Fibroblast of lung (primary cell): ENCODE measurements at regions not wholly inside any gene's neighbourhood (a gene's known extent, or its start where the extent isn't known, plus 50 kb on each side); places are given as distances from the start of the nearest gene placed in this dataset.

Source experiments
- DNase-seq, 2 donors: peaks; one replicate each; pipeline versions ENCODE4 v3.0.0 to v3.0.0-alpha.2; 2010; ENCODE audit warnings: low read depth in 2 of 2
- H2AFZ ChIP-seq: 2 replicates; pipeline ENCODE4 v1.5.1; 2012; ENCODE audit warnings: low read length, control low read depth, inconsistent platforms
- H3K27ac ChIP-seq: 2 replicates; pipeline ENCODE4 v1.5.1; 2011; ENCODE audit warnings: low read length, control low read depth; ENCODE audit not compliant: insufficient read depth
- H3K27me3 ChIP-seq: 2 replicates; pipeline ENCODE4 v1.5.1; 2011; ENCODE audit warnings: mild to moderate bottlenecking, low read length; ENCODE audit not compliant: control insufficient read depth, insufficient read depth
- H3K36me3 ChIP-seq: 2 replicates; pipeline ENCODE4 v1.5.1; 2011; ENCODE audit warnings: low read length; ENCODE audit not compliant: control insufficient read depth, insufficient read depth
- H3K4me1 ChIP-seq: 2 replicates; pipeline ENCODE4 v1.5.1; 2011; ENCODE audit warnings: low read length; ENCODE audit not compliant: control insufficient read depth, insufficient read depth; ENCODE audit errors: extremely low read depth
- H3K4me2 ChIP-seq: 2 replicates; pipeline ENCODE4 v1.5.1; 2011; ENCODE audit warnings: low read length, control low read depth; ENCODE audit not compliant: insufficient read depth; ENCODE audit errors: extremely low read depth
- H3K4me3 ChIP-seq, 4 experiments: fragments of 200-600 bp in 1 of 4; sonication (generic) in 1 of 4; replicated peaks in 1 of 4; 2 replicates each; pipeline ENCODE4 v1.5.1; 2011 to 2016; ENCODE audit warnings: low read length in 4 of 4, low read depth in 3 of 4, mild to moderate bottlenecking in 3 of 4, control low read depth in 2 of 4, inconsistent platforms in 1 of 4, mixed read lengths in 1 of 4; ENCODE audit not compliant: insufficient read depth in 1 of 4; ENCODE audit errors: control extremely low read depth in 1 of 4
- H3K79me2 ChIP-seq: 2 replicates; pipeline ENCODE4 v1.5.1; 2012; ENCODE audit warnings: mild to moderate bottlenecking, low read length, inconsistent platforms; ENCODE audit not compliant: control insufficient read depth, insufficient read depth
- H3K9ac ChIP-seq: 2 replicates; pipeline ENCODE4 v1.5.1; 2011; ENCODE audit warnings: mild to moderate bottlenecking, low read length, control low read depth; ENCODE audit not compliant: insufficient read depth
- H3K9me3 ChIP-seq: 2 replicates; pipeline ENCODE4 v1.5.1; 2012; ENCODE audit warnings: low read depth, low read length; ENCODE audit not compliant: control insufficient read depth, insufficient read depth
- H4K20me1 ChIP-seq: 2 replicates; pipeline ENCODE4 v1.5.1; 2011; ENCODE audit warnings: low read length; ENCODE audit not compliant: control insufficient read depth, insufficient read depth; ENCODE audit errors: extremely low read depth
- CTCF ChIP-seq, 2 donors: IDR thresholded peaks in 1 of 2; conservative IDR thresholded peaks in 1 of 2; 1 replicate in 1 of 2; 2 replicates in 1 of 2; pipeline ENCODE4 v1.5.1; 2011 to 2012; ENCODE audit warnings: low read length in 2 of 2, control low read depth in 1 of 2, inconsistent platforms in 1 of 2, low read depth in 1 of 2, mild to moderate bottlenecking in 1 of 2
- EZH2 ChIP-seq: IDR thresholded peaks from 2 replicates; pipeline ENCODE4 v1.5.1; 2012; ENCODE audit warnings: low read length, control low read depth, mild to moderate bottlenecking; ENCODE audit errors: missing control alignments

- H3K9me3 ChIP-seq, result no peaks in the 10 kb centered on the region
- no peak overlapping the region for H3K4me2 ChIP-seq
- no peaks in the 10 kb centered on the region for H4K20me1 ChIP-seq
- H3K36me3 ChIP-seq, result no peaks in the 10 kb centered on the region
- H2AFZ ChIP-seq, result no peak overlapping the region
- no peak for TF ChIP-seq CTCF (conservative IDR thresholded peaks at IDR 0.05 in 1 of 2, IDR thresholded peaks at IDR 0.05 in 1 of 2; ENCODE audit: low read depth in 1 of 2, low read length in 2 of 2)
- TF ChIP-seq EZH2, result no peak
- DNase-seq, result no peak
- H3K79me2 ChIP-seq, result no peaks in the 10 kb centered on the region
- no peaks in the 10 kb centered on the region for H3K27me3 ChIP-seq
- H3K4me3 ChIP-seq, result no peak overlapping the region
- H3K4me1 ChIP-seq, result no peaks in the 10 kb centered on the region
- H3K9ac ChIP-seq, result no peak overlapping the region
- H3K27ac ChIP-seq, result no peak overlapping the region
These were observed 174.9 kb upstream of the RPL38 start for GRCh38 chr17:74028354-74029116.

- no peaks in the 10 kb centered on the region for H3K4me1 ChIP-seq
- no peak overlapping the region for H3K27ac ChIP-seq
- TF ChIP-seq EZH2 (no peak), CTCF (conservative IDR thresholded peaks at IDR 0.05 in 1 of 2, IDR thresholded peaks at IDR 0.05 in 1 of 2; ENCODE audit: low read depth in 1 of 2, low read length in 2 of 2) (no peak)
- no peak overlapping the region for H2AFZ ChIP-seq
- H3K9me3 ChIP-seq, result no peaks in the 10 kb centered on the region
- no peak for DNase-seq
- no peak overlapping the region for H3K9ac ChIP-seq
- no peak overlapping the region for H3K4me2 ChIP-seq
- no peak overlapping the region for H3K4me3 ChIP-seq
- no peaks in the 10 kb centered on the region for H3K36me3 ChIP-seq
- no peaks in the 10 kb centered on the region for H3K79me2 ChIP-seq
- H3K27me3 ChIP-seq, result no peaks in the 10 kb centered on the region
- H4K20me1 ChIP-seq, result no peaks in the 10 kb centered on the region
These were observed 172.0 kb upstream of the RPL38 start for GRCh38 chr17:74031316-74032090.

- TF ChIP-seq CTCF (conservative IDR thresholded peaks at IDR 0.05 in 1 of 2, IDR thresholded peaks at IDR 0.05 in 1 of 2; ENCODE audit: low read depth in 1 of 2, low read length in 2 of 2), result no peak
- TF ChIP-seq EZH2, result no peak
- Histone ChIP-seq H3K9ac (no peak overlapping the region), H3K9me3 (no peaks in the 10 kb centered on the region)
These were observed 171.3 kb upstream of the RPL38 start for GRCh38 chr17:74032222-74032621.

More at GRCh38 chr17:74032222-74032621, 171.3 kb upstream of the RPL38 start:
- DNase-seq, result no peak
- H3K36me3 ChIP-seq, result no peaks in the 10 kb centered on the region
- no peaks in the 10 kb centered on the region for H3K27me3 ChIP-seq
- no peaks in the 10 kb centered on the region for H3K79me2 ChIP-seq
- no peaks in the 10 kb centered on the region for H3K4me1 ChIP-seq
- H3K4me2 ChIP-seq, result no peak overlapping the region
- no peak overlapping the region for H2AFZ ChIP-seq
- H3K4me3 ChIP-seq, result no peak overlapping the region
- no peak overlapping the region for H3K27ac ChIP-seq
- H4K20me1 ChIP-seq, result no peaks in the 10 kb centered on the region
